NOMO-1 treated with DMSO at 0.1 percent for 48 hours (cell line): ENCODE measurements at regions not wholly inside any gene's neighbourhood (a gene's known extent, or its start where the extent isn't known, plus 50 kb on each side); places are given as distances from the start of the nearest gene placed in this dataset.

Source experiments
- DNase-seq: peaks from one replicate; lab custom pipeline; 2025; ENCODE audit not compliant: unreplicated experiment; lab: John Stamatoyannopoulos, UW

- peak; percentile 46 for DNase-seq
These were observed 530.8 kb upstream of the BCHE start for GRCh38 chr3:166367947-166368533.

DNA sequence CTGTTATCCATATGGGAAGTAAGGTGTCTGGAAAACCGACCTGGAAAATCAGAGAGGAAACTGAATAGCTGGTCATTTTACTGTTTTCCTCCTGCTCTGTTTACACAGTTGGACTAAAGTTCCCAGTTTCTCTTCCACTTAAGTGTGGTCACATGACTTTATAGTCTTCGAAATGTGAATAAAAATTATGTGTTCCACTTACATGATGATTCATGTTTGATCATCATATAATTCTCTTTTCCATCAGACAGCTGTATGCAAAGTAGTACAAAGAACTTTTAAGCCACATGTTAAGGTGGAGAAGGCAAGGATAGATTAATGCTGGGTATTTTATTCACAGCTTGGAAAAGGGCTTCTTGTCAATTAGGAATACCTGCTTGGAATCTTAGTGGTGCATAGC, 525.5 kb upstream of the BCHE start:
- DNase-seq, result no peak

- no peak for DNase-seq
These were observed 523.5 kb upstream of the BCHE start for GRCh38 chr3:166360720-166361119.

DNA sequence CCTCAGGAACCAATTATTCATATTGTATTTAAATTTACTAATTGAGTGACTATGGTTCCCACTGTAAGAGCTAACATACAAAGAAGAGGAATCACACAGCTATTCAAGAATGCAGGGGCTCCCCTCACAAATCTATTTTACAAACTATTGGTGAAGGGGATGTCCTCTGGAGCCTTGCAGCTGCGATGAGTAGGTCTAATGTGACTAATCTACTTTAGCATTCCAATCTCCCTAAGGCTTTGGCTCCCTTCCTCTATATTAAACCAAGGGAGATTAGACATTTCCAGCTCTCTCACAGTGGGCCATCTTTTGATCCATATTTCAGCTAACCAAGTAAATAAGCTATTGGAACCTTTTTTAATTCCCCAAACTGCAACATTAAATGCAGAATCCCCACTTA, 514.2 kb upstream of the BCHE start:
- DNase-seq, result no peak

- no peak for DNase-seq
These were observed 503.5 kb upstream of the BCHE start for GRCh38 chr3:166340604-166341266.

GRCh38 chr3:166324401-166324800, 487.2 kb upstream of the BCHE start:
- no peak for DNase-seq

GRCh38 chr3:166322391-166322790, 485.2 kb upstream of the BCHE start:
- no peak for DNase-seq

- DNase-seq, result no peak
These were observed 470.6 kb upstream of the BCHE start for GRCh38 chr3:166307756-166308350.

DNA sequence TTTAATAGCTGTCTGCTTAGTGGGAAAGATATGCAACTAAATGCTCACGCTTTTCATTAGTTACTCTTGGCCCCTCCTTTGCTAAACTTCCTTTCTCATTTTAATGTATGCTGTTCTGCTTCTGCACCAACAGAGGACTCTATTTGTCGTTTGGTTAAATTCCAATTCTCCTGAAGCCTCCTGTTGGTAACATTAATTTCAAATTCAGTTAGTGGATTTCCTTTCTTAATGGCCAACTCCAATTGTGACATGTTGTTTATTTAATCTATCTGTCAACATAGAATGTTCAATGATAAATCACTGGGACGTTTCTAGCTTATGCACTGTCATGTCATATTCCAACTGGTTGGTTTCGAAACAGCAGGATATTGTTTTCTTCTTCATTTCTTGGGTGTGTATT, 467.4 kb upstream of the BCHE start:
- DNase-seq, result no peak

GRCh38 chr3:166303681-166304080, 466.5 kb upstream of the BCHE start:
- DNase-seq, result no peak

GRCh38 chr3:166302331-166302730, 465.1 kb upstream of the BCHE start:
- no peak for DNase-seq

- DNase-seq, result no peak
These were observed 459.1 kb upstream of the BCHE start for GRCh38 chr3:166296179-166296783.

DNA sequence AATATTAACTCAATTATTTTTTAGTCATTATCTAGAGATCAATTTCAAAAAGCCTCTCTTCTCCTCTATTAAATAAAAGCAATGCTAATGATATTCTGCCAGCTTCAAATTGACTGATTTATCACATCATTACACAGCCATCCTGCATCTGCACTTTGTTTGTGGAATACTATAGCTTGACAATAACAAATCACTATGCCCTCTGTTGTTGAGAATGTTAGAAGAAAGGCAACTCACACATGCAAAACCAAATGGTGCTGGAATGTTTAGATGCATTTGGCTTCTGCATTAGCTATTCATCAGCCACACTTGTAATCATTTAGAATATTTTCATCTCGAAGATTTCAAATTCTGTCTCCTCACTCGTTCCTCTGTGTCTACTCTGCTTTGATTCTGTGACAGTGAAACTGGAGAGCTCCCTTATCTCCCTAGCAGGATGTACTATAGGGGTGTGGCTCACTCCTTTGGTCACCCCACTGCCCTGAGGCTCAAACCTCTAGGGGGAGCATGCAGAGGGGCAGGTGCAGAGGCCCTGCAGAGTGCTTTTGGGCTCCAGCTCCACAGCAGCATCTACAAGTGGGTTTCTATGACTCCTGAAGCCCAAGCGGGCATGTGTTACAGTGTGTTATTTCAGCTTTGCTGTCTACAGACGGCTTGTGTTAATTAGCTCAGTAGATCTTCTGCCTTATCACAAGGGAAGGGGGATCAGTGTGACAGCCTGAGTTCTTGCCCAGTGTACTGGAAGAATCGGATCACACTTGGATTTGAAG, 454.1 kb upstream of the BCHE start:
- no peak for DNase-seq

DNA sequence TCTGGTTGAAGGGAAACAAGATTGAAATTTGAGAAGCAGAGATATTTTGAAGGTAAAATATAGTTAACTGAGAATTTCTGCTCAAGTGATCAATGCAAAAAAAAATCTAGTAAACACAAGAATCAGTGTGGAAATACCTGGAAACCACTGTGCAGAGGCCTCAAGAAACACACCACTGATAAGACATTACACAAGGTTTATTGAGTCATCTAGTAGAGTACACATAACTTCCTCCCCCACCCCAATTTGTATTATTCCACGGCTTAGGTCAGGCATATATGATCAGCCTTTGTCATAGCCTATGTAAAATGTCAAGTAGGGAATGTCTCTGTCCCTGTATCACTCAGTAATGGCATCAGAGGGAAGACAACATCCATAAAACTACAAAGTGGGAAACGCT, 447.8 kb upstream of the BCHE start:
- peak; percentile 47 for DNase-seq

- peak; percentile 8 for DNase-seq
These were observed 446.6 kb upstream of the BCHE start for GRCh38 chr3:166283840-166284239.

GRCh38 chr3:166282931-166283330, 445.7 kb upstream of the BCHE start:
- no peak for DNase-seq

- no peak for DNase-seq
These were observed 442.4 kb upstream of the BCHE start for GRCh38 chr3:166279636-166280035.

- no peak for DNase-seq
These were observed 437.8 kb upstream of the BCHE start for GRCh38 chr3:166275024-166275390.

DNA sequence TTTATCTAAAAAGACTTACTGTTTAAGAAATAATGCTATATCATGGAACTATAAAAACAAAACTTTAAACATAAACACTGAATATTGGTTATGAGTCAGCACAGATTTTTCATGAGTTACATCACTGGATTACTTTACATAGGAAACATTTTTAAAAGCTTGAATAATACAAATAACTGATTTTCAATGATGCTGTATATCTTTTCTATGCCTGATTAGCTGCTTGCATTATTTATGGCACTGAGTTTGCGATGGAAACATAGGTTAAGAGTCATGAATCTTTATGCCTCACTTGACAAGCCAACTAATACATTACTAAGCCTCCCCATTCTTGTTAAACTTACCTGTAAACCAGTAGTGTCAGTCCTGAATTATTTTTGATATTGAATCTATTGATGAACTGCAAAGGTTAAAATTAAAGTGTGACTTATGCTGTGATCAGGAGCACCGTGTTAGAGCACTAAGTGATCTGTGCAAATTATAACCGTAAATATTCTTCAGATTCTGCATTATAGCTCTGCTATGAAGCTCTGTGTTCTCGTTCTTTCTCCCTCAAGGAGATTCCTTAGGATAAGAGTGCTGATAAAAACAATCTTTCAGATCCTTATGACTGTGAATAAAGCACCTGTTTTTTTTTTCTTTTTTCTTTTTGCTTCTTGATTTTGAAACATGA, 437.3 kb upstream of the BCHE start:
- DNase-seq, result no peak

DNA sequence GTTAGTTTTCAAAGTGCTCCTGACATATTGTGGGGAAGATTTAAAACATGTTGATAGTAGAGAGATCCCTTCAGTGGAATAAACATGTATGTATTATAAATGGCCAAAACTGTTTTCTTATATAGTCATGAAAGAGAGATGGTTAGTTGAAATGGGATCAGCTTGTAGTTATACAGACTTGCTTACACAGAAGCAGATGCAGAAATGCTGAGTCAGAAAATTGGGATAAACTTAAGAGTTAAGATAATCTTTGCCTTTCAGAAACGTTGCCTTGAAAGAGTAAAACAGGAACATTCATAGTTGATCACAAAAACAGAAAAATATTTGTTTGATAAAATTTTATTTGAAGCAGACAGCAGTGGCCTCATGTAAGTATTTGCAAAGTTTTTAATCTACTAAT, 433.2 kb upstream of the BCHE start:
- no peak for DNase-seq

DNA sequence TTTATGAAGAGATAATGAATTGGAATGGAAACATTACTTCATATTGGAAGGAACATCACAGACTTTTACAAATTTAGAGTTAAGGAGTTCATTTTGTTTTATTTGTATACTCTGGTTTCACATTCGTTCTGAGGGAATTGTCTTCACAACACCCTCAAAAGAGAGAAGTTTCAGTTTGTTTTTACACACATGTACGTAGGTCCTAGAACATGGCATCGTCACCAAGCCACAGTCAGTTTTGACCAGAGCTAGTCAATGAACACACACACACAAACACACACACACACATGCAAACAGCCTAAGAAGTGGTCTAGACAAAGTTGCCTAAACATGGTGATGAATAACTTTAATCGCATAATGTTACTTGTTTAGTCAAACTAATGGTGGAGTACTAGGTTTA, 427.9 kb upstream of the BCHE start:
- no peak for DNase-seq
